ENCODE measurements at regions not wholly inside any gene's neighbourhood (a gene's known extent, or its start where the extent isn't known, plus 50 kb on each side); places are given as distances from the start of the nearest gene placed in this dataset.

DNA sequence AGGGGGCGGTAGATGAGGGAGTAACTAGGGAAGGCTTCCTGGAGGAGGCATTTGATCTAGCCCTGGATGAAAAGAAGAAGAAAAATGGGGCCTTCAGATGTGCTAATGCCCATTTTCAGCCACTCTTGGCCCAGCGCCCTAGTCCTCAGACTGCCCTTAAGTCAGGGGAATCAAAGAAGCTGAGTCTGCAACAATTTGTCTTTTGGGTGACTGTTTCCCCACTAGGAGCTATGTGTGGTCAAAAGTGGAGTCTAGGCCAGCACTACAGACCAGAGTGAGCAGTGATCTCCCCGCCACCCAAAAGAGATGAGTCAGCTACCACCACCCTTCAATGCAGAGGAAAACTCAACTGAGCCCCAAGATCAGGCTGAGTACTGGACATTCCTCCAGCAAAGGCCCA is 542.1 kb downstream of the BNC2 start:
- no peak for TF ChIP-seq FOXM1 (IDR thresholded peaks at IDR 0.05; ENCODE audit: borderline replicate concordance)
- no peak for TF ChIP-seq FOXA1 (IDR thresholded peaks at IDR 0.05)
- no peak for TF ChIP-seq SUZ12 (IDR thresholded peaks at IDR 0.05)
- TF ChIP-seq ELF4 (IDR thresholded peaks at IDR 0.05), result no peak
- no peak for TF ChIP-seq HDGF (IDR thresholded peaks at IDR 0.05; ENCODE audit: borderline replicate concordance)
- no peak for TF ChIP-seq SP1 (IDR thresholded peaks at IDR 0.05)
- TF ChIP-seq NFRKB (IDR thresholded peaks at IDR 0.05), result no peak
- TF ChIP-seq TARDBP (IDR thresholded peaks at IDR 0.05), result no peak
- TF ChIP-seq FOXK2 (IDR thresholded peaks at IDR 0.05), result no peak
- TF ChIP-seq BHLHE40 (IDR thresholded peaks at IDR 0.05; ENCODE audit: borderline replicate concordance), result no peak
- TF ChIP-seq ARNT (IDR thresholded peaks at IDR 0.05), result no peak
- TF ChIP-seq LEF1 (IDR thresholded peaks at IDR 0.05; ENCODE audit: borderline replicate concordance), result no peak
- no peak for TF ChIP-seq PKNOX1 (IDR thresholded peaks at IDR 0.05)
- no peak for TF ChIP-seq ZNF384 (IDR thresholded peaks at IDR 0.05)
